K562 (cell line): ENCODE measurements at regions not wholly inside any gene's neighbourhood (a gene's known extent, or its start where the extent isn't known, plus 50 kb on each side); places are given as distances from the start of the nearest gene placed in this dataset.

Experiments used
- CCNT2 ChIP-seq: IDR thresholded peaks from 2 replicates; pipeline ENCODE4 v1.6.1; 2011; ENCODE audit warnings: borderline replicate concordance, low read depth, mild to moderate bottlenecking, moderate library complexity, mixed read lengths, low read length; ENCODE audit not compliant: insufficient read length; ENCODE audit errors: extremely low read depth
- CTCF ChIP-seq, 3 experiments: IDR thresholded peaks in 2 of 3; conservative IDR thresholded peaks in 1 of 3; 2 replicates each; pipeline ENCODE4 v1.5.1; 2011 to 2012; ENCODE audit warnings: low read length in 3 of 3, mild to moderate bottlenecking in 3 of 3, control low read depth in 2 of 3, improper control_type of control experiment in 1 of 3, inconsistent platforms in 1 of 3, low read depth in 1 of 3, mixed read lengths in 1 of 3, moderate library complexity in 1 of 3; ENCODE audit not compliant: insufficient read depth in 2 of 3
- E2F1 ChIP-seq: sonication (generic); formaldehyde crosslinking; IDR thresholded peaks from 2 replicates; pipeline ENCODE4 v1.8.1; 2023; ENCODE audit warnings: mild to moderate bottlenecking, missing genetic modification reagents, moderate library complexity
- FOXJ3 ChIP-seq: sonication (generic); formaldehyde crosslinking; IDR thresholded peaks from 2 replicates; pipeline ENCODE4 v1.4.0; 2020; ENCODE audit warnings: mild to moderate bottlenecking, missing genetic modification reagents
- HMBOX1 ChIP-seq: sonication (generic); IDR thresholded peaks from 2 replicates; pipeline ENCODE4 v1.6.1; 2016
- L3MBTL2 ChIP-seq: fragments of 450-650 bp; IDR thresholded peaks from 2 replicates; pipeline ENCODE4 v1.6.1; 2016; ENCODE audit warnings: mild to moderate bottlenecking, moderate library complexity
- MEF2D ChIP-seq: conservative IDR thresholded peaks from 2 replicates; pipeline ENCODE4 v1.6.1; 2016; ENCODE audit warnings: low read depth, missing genetic modification characterization, missing compliant biosample characterization
- NFE2L1 ChIP-seq: fragments of 450-650 bp; IDR thresholded peaks from 2 replicates; pipeline ENCODE4 v1.6.1; 2016; ENCODE audit warnings: missing genetic modification characterization, low read depth, mild to moderate bottlenecking, missing compliant biosample characterization, moderate library complexity, borderline replicate concordance
- POLR3G ChIP-seq: IDR thresholded peaks from 2 replicates; pipeline ENCODE4 v1.6.1; 2011; ENCODE audit not compliant: insufficient read length, insufficient replicate concordance; ENCODE audit errors: extremely low read depth
- USF1 ChIP-seq: sonication (generic); formaldehyde crosslinking; IDR thresholded peaks from 2 replicates; pipeline ENCODE4 v1.9.0; 2022; ENCODE audit warnings: mild to moderate bottlenecking, missing genetic modification reagents

- TF ChIP-seq CTCF (IDR thresholded peaks at IDR 0.05 in 2 of 3, conservative IDR thresholded peaks at IDR 0.05 in 1 of 3; ENCODE audit: insufficient read depth in 2 of 3, low read depth in 1 of 3, low read length in 3 of 3) (no peak), USF1 (CRISPR knock-in tag) (no peak), L3MBTL2 (no peak), E2F1 (CRISPR knock-in tag) (no peak), MEF2D (tag) (no peak), POLR3G (no peak), HMBOX1 (no peak), FOXJ3 (CRISPR knock-in tag) (no peak), NFE2L1 (tag) (no peak), CCNT2 (no peak)
Observed at GRCh38 chr4:77393996-77394395, 211.6 kb upstream of the CXCL13 start.
